WTC11 (cell line): ENCODE measurements at regions not wholly inside any gene's neighbourhood (a gene's known extent, or its start where the extent isn't known, plus 50 kb on each side); places are given as distances from the start of the nearest gene placed in this dataset.

Experiments used
- CREM ChIP-seq: sonication (generic); formaldehyde crosslinking; IDR thresholded peaks from 2 replicates; pipeline ENCODE4 v1.8.1; 2022; ENCODE audit warnings: mild to moderate bottlenecking, missing genetic modification reagents, moderate library complexity
- CTCF ChIP-seq: fragments of 200-600 bp; IDR thresholded peaks from 2 replicates; pipeline ENCODE4 v1.8.0; 2022; ENCODE audit warnings: antibody characterized with exemption
- FOXJ3 ChIP-seq: sonication (generic); formaldehyde crosslinking; IDR thresholded peaks from 2 replicates; pipeline ENCODE4 v1.9.0; 2021; ENCODE audit warnings: missing genetic modification reagents, mild to moderate bottlenecking, borderline replicate concordance
- JAZF1 ChIP-seq: fragments of 250-450 bp; sonication (Bioruptor Pico); IDR thresholded peaks from 2 replicates; pipeline ENCODE4 v1.9.0; 2021; ENCODE audit warnings: moderate library complexity, mild to moderate bottlenecking, inconsistent platforms

GRCh38 chr11:130787973-130788570, 128.2 kb downstream of the SNX19 start:
- TF ChIP-seq CTCF, result no peak
- no peak for TF ChIP-seq CREM
- no peak for TF ChIP-seq FOXJ3
- TF ChIP-seq JAZF1 (CRISPR knock-in tag), result no peak
